ENCODE measurements at regions not wholly inside any gene's neighbourhood (a gene's known extent, or its start where the extent isn't known, plus 50 kb on each side); places are given as distances from the start of the nearest gene placed in this dataset.

- in situ Hi-C loops (cut with HindIII; ENCODE audit: extremely low pct_ligation_motif_present, low pct_unique_long_range_greater_than_20kb): no loop called here
- no peak overlapping the region for H3K4me2 ChIP-seq (ENCODE audit: low read depth, low read length)
- H2AFZ ChIP-seq (ENCODE audit: low read length): no peak overlapping the region
- DNase-seq (ENCODE audit: low spot score) (no peak), FAIRE-seq (no peak), ATAC-seq (no peak)
- intact Hi-C loops (cut with micrococcal nuclease; ENCODE audit: unreplicated experiment): no loop called here
- H3K27me3 ChIP-seq (ENCODE audit: control insufficient read depth in 1 of 2, insufficient read depth in 2 of 2, low read length in 2 of 2): peaks cover 0 to 6% of the 10 kb centered on the region in 2 experiments; a peak in 1 of 5 replicates
- H3K9ac ChIP-seq (ENCODE audit: insufficient read depth, low read depth, low read length): no peak overlapping the region
- H4K20me1 ChIP-seq (ENCODE audit: insufficient read depth, low read length): no peaks in the 10 kb centered on the region
- H3K9me3 ChIP-seq (ENCODE audit: low read length): no peaks in the 10 kb centered on the region
- no peak overlapping the region for H3K4me3 ChIP-seq (replicated peaks in 1 of 3; ENCODE audit: insufficient read depth in 1 of 3, low read depth in 2 of 3, low read length in 3 of 3)
- no peaks in the 10 kb centered on the region for H3K79me2 ChIP-seq (ENCODE audit: insufficient read depth, low read length)
- no peak overlapping the region for H3K27ac ChIP-seq (ENCODE audit: extremely low read length, insufficient read depth, low read length)
- POLR2A ChIA-PET: no interaction called here
- no peaks in the 10 kb centered on the region for H3K36me3 ChIP-seq (replicated peaks in 1 of 2; ENCODE audit: control insufficient read depth in 1 of 2, insufficient read depth in 2 of 2, low read length in 2 of 2)
- TF ChIP-seq, protein P1, sequence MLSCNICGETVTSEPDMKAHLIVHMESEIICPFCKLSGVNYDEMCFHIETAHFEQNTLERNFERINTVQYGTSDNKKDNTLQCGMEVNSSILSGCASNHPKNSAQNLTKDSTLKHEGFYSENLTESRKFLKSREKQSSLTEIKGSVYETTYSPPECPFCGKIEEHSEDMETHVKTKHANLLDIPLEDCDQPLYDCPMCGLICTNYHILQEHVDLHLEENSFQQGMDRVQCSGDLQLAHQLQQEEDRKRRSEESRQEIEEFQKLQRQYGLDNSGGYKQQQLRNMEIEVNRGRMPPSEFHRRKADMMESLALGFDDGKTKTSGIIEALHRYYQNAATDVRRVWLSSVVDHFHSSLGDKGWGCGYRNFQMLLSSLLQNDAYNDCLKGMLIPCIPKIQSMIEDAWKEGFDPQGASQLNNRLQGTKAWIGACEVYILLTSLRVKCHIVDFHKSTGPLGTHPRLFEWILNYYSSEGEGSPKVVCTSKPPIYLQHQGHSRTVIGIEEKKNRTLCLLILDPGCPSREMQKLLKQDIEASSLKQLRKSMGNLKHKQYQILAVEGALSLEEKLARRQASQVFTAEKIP (CRISPR knock-in tag; IDR thresholded peaks at IDR 0.05; ENCODE audit: borderline replicate concordance): no peak
- TF ChIP-seq HOXA9 (CRISPR knock-in tag; IDR thresholded peaks at IDR 0.05; ENCODE audit: borderline replicate concordance) (no peak), SYNCRIP (IDR thresholded peaks at IDR 0.05; ENCODE audit: insufficient read depth, low read depth, low read length) (no peak), NFE2L1 (CRISPR knock-in tag; IDR thresholded peaks at IDR 0.05; ENCODE audit: borderline replicate concordance) (no peak), ZNF343 (CRISPR knock-in tag; IDR thresholded peaks at IDR 0.05) (no peak), ZC3H4 (CRISPR knock-in tag; IDR thresholded peaks at IDR 0.05; ENCODE audit: borderline replicate concordance) (no peak)
- BruUV-seq (replicated peaks): no TSS peak
- peaks cover 11% of the 10 kb centered on the region for H3K4me1 ChIP-seq (ENCODE audit: insufficient read depth, low read length)
- CTCF ChIA-PET (ENCODE audit: low intra/inter-chr PET ratio, low total read pairs): no interaction called here
- WGBS (ENCODE audit: low lambda C conversion rate): 56% methylated on average over 9 of the region's 9 CpGs
Measured at GRCh38 chr4:54548831-54549460, 108.8 kb upstream of the KIT start.
